GM12878 (cell line): ENCODE measurements at regions not wholly inside any gene's neighbourhood (a gene's known extent, or its start where the extent isn't known, plus 50 kb on each side); places are given as distances from the start of the nearest gene placed in this dataset.

Experiments
- ATAC-seq: fragments of 200-7000 bp; cut with Tn5 transposase; 3 replicates; pipeline ENCODE4 v1.9.1; 2020; ENCODE audit warnings: mild to moderate bottlenecking, moderate library complexity
- BruUV-seq: library from RNA; stranded (reverse); fragments of 400-500 nt; replicated peaks from 2 replicates; lab custom pipeline; 2021; lab: Mats Ljungman, UMichigan
- CTCF ChIA-PET: fragments of 300-600 bp; sonication (Branson Sonifier 250); formaldehyde crosslinking; extraction: SDS; loops from one replicate; lab custom pipeline; 2021; ENCODE audit warnings: inconsistent platforms; lab: Yijun Ruan, JAX
- POLR2A ChIA-PET: fragments of 350-600 bp; formaldehyde crosslinking; extraction: SDS; loops from one replicate; lab custom pipeline; 2021; ENCODE audit warnings: inconsistent platforms; lab: Charles Lee
- RAD21 ChIA-PET: fragments of 300-600 bp; sonication (Branson Sonifier 250); formaldehyde crosslinking; loops from one replicate; lab custom pipeline; 2023; ENCODE audit warnings: antibody characterized with exemption; ENCODE audit not compliant: unreplicated experiment; lab: Charles Lee
- SMC1A ChIA-PET: fragments of 300-600 bp; sonication (Branson Sonifier 250); formaldehyde crosslinking; loops from one replicate; lab custom pipeline; 2023; ENCODE audit not compliant: unreplicated experiment, uncharacterized antibody; lab: Charles Lee
- DNase-seq: peaks from one replicate; pipeline ENCODE4 v3.0.0-alpha.2; 2011; ENCODE audit warnings: low read depth, low spot score
- FAIRE-seq: peaks from 3 replicates; lab custom pipeline; 2011; peaks lifted over from hg19 to GRCh38; lab: Jason Lieb, UNC
- H2AFZ ChIP-seq: 2 replicates; pipeline ENCODE4 v1.6.0; 2011; ENCODE audit warnings: low read depth, low read length, control low read depth; ENCODE audit not compliant: control insufficient read depth
- H3K27ac ChIP-seq: 2 replicates; pipeline ENCODE4 v1.5.1; 2011; ENCODE audit warnings: control low read depth; ENCODE audit not compliant: control insufficient read depth, insufficient read depth
- H3K27me3 ChIP-seq, 2 experiments: replicated peaks in 1 of 2; 2 replicates each; pipeline versions ENCODE4 v1.6.0 to v1.6.1; 2011; ENCODE audit warnings: low read length in 1 of 2; ENCODE audit not compliant: control insufficient read depth in 2 of 2, insufficient read depth in 2 of 2
- H3K36me3 ChIP-seq, 2 experiments: 2 replicates each; pipeline ENCODE4 v1.5.1; 2011; ENCODE audit warnings: low read length in 1 of 2; ENCODE audit not compliant: control insufficient read depth in 2 of 2, insufficient read depth in 2 of 2
- H3K4me1 ChIP-seq: 2 replicates; pipeline ENCODE4 v1.6.1; 2011; ENCODE audit warnings: mild to moderate bottlenecking, low read length, moderate library complexity, mixed read lengths; ENCODE audit not compliant: control insufficient read depth, insufficient read depth
- H3K4me2 ChIP-seq: 2 replicates; pipeline ENCODE4 v1.6.0; 2011; ENCODE audit warnings: control low read depth; ENCODE audit not compliant: control insufficient read depth, insufficient read depth
- H3K4me3 ChIP-seq: fragments of 200-600 bp; sonication (generic); 2 replicates; pipeline ENCODE4 v1.5.1; 2016
- H3K79me2 ChIP-seq: 2 replicates; pipeline ENCODE4 v1.6.0; 2011; ENCODE audit warnings: low read length; ENCODE audit not compliant: control insufficient read depth, insufficient read depth
- H3K9ac ChIP-seq: 2 replicates; pipeline ENCODE4 v1.8.0; 2011; ENCODE audit warnings: low read length, control low read depth, mixed read lengths; ENCODE audit not compliant: control insufficient read depth, insufficient read depth
- H3K9me3 ChIP-seq: replicated peaks from 3 replicates; pipeline ENCODE4 v1.5.1; 2011; ENCODE audit warnings: mild to moderate bottlenecking, low read length; ENCODE audit not compliant: control insufficient read depth, insufficient read depth
- H4K20me1 ChIP-seq: 2 replicates; pipeline ENCODE4 v1.6.0; 2011; ENCODE audit not compliant: control insufficient read depth, insufficient read depth
- CBFB ChIP-seq: IDR thresholded peaks from 2 replicates; pipeline ENCODE4 v1.6.1; 2016; ENCODE audit warnings: antibody characterized with exemption, low read depth
- EZH2 ChIP-seq: IDR thresholded peaks from 2 replicates; pipeline ENCODE4 v1.6.1; 2012; ENCODE audit warnings: low read depth, mild to moderate bottlenecking, control low read depth, inconsistent platforms, low read length, borderline replicate concordance; ENCODE audit not compliant: control insufficient read depth
- FOXK2 ChIP-seq: fragments of 450-650 bp; IDR thresholded peaks from 2 replicates; pipeline ENCODE4 v1.6.1; 2017; ENCODE audit warnings: mild to moderate bottlenecking, moderate library complexity
- KLF5 ChIP-seq: fragments of 450-650 bp; IDR thresholded peaks from 2 replicates; pipeline ENCODE4 v1.6.1; 2014; ENCODE audit warnings: mild to moderate bottlenecking; ENCODE audit not compliant: partially characterized antibody
- MAX ChIP-seq: IDR thresholded peaks from 2 replicates; pipeline ENCODE4 v1.6.1; 2012; ENCODE audit warnings: low read depth, low read length, improper control_type of control experiment
- NR2C1 ChIP-seq: fragments of 450-650 bp; IDR thresholded peaks from 2 replicates; pipeline ENCODE4 v1.6.1; 2017; ENCODE audit warnings: antibody characterized with exemption, mild to moderate bottlenecking, moderate library complexity
- TAF1 ChIP-seq: IDR thresholded peaks from 2 replicates; pipeline ENCODE4 v1.6.1; 2011; ENCODE audit warnings: mild to moderate bottlenecking, low read depth, low read length, borderline replicate concordance
- ZBTB11 ChIP-seq: fragments of 450-650 bp; formaldehyde crosslinking; IDR thresholded peaks from 2 replicates; pipeline ENCODE4 v1.5.0; 2022; ENCODE audit warnings: mild to moderate bottlenecking, missing genetic modification characterization
- ZBTB40 ChIP-seq: fragments of 450-650 bp; IDR thresholded peaks from 2 replicates; pipeline ENCODE4 v1.6.1; 2016; ENCODE audit warnings: mild to moderate bottlenecking, moderate library complexity, borderline replicate concordance
- WGBS: methylation state at CpG from one replicate; pipeline ENCODE4 v1.1.6; 2016; ENCODE audit warnings: low lambda C conversion rate; ENCODE audit not compliant: insufficient replicate concordance, insufficient coverage; ENCODE audit errors: missing lambda C conversion rate; 5-methylcytosine and 5-hydroxymethylcytosine counted together
- in situ Hi-C: fragments of 300-500 bp; cut with MboI; formaldehyde crosslinking; loops from 9 replicates; pipeline ENCODE4 v1.14.3; 2018; ENCODE audit warnings: mixed read lengths
- intact Hi-C: fragments of 100-400 bp; cut with micrococcal nuclease; formaldehyde crosslinking; loops from one replicate; pipeline ENCODE4 v1.14.2; 2022; ENCODE audit not compliant: unreplicated experiment

GRCh38 chr2:100222844-100223243 is 80.5 kb upstream of the AFF3 start:
- no peak for TF ChIP-seq KLF5
- TF ChIP-seq MAX, result no peak
- Histone ChIP-seq H3K27ac (no peak overlapping the region), H2AFZ (no peak overlapping the region), H3K9me3 (no peaks in the 10 kb centered on the region; the same call in 1 of the 3 replicates), H3K4me2 (no peak overlapping the region), H3K4me1 (no peaks in the 10 kb centered on the region), H4K20me1 (no peaks in the 10 kb centered on the region), H3K27me3 (peaks cover 1 to 2% of the 10 kb centered on the region in 2 experiments; a peak in 2 of 4 replicates), H3K9ac (no peak overlapping the region), H3K79me2 (no peaks in the 10 kb centered on the region), H3K36me3 (no peaks in the 10 kb centered on the region), H3K4me3 (no peak overlapping the region)
- ChIA-PET POLR2A (no interaction called here), RAD21 (no interaction called here), CTCF (no interaction called here), SMC1A (interaction anchor here (1.0 to 1.3 kb wide), 3 partner anchors 14 to 39 kb away, joined by 3 read pairs; no protein-coding TSS in a partner anchor)
- no TSS peak for BruUV-seq
- WGBS, result 50% methylated on average over 2 of the region's 2 CpGs
- no peak for DNase-seq
- no peak for ATAC-seq
- FAIRE-seq, result no peak
- intact Hi-C loops, result no loop called here
- in situ Hi-C loops, result no loop called here

- ATAC-seq (no peak), FAIRE-seq (no peak), DNase-seq (no peak)
- H3K4me3 ChIP-seq, result no peak overlapping the region
- H3K79me2 ChIP-seq, result no peaks in the 10 kb centered on the region
- in situ Hi-C loops (no loop called here), intact Hi-C loops (no loop called here)
- RAD21 ChIA-PET, result no interaction called here
- peaks cover 0 to 1% of the 10 kb centered on the region in 2 experiments; a peak in 1 of 4 replicates for H3K27me3 ChIP-seq
- H3K4me1 ChIP-seq, result no peaks in the 10 kb centered on the region
- SMC1A ChIA-PET, result interaction anchor here (0.6 kb wide), 1 partner anchor 191 kb away, joined by 3 read pairs; no protein-coding TSS in a partner anchor
- no peaks in the 10 kb centered on the region for H4K20me1 ChIP-seq
- H2AFZ ChIP-seq, result no peak overlapping the region
- CTCF ChIA-PET, result no interaction called here
- POLR2A ChIA-PET, result no interaction called here
- no peaks in the 10 kb centered on the region; the same call in 1 of the 3 replicates for H3K9me3 ChIP-seq
- no peak overlapping the region for H3K9ac ChIP-seq
- H3K4me2 ChIP-seq, result no peak overlapping the region
- H3K36me3 ChIP-seq, result no peaks in the 10 kb centered on the region
- H3K27ac ChIP-seq, result no peak overlapping the region
- 83% methylated on average over 3 of the region's 3 CpGs for WGBS
- BruUV-seq, result no TSS peak
- no peak for TF ChIP-seq TAF1
- TF ChIP-seq MAX, result no peak
- TF ChIP-seq ZBTB40, result no peak
- TF ChIP-seq ZBTB11 (CRISPR knock-in tag), result no peak
- TF ChIP-seq NR2C1, result no peak
- no peak for TF ChIP-seq EZH2
- TF ChIP-seq CBFB, result no peak
- no peak for TF ChIP-seq FOXK2
Measured at GRCh38 chr2:100218552-100218951, 76.2 kb upstream of the AFF3 start.
